Colonic mucosa (tissue), 4 donors: ENCODE measurements at regions not wholly inside any gene's neighbourhood (a gene's known extent, or its start where the extent isn't known, plus 50 kb on each side); places are given as distances from the start of the nearest gene placed in this dataset.

Source experiments
- DNase-seq: peaks from one replicate; pipeline ENCODE4 v3.0.0-alpha.2; 2020
- H3K27ac ChIP-seq: fragments of 200-600 bp; one replicate; pipeline ENCODE4 v1.8.0; 2021
- H3K27me3 ChIP-seq: fragments of 200-600 bp; one replicate; pipeline ENCODE4 v1.8.0; 2021
- H3K36me3 ChIP-seq: fragments of 200-600 bp; one replicate; pipeline ENCODE4 v1.8.0; 2021
- H3K4me1 ChIP-seq: fragments of 200-600 bp; one replicate; pipeline ENCODE4 v1.8.0; 2021; ENCODE audit warnings: mild to moderate bottlenecking
- H3K4me3 ChIP-seq: fragments of 200-600 bp; one replicate; pipeline ENCODE4 v1.8.0; 2021
- H3K9ac ChIP-seq, 2 donors: one replicate each; pipeline ENCODE4 v1.7.0; 2013; ENCODE audit warnings: control low read depth in 2 of 2, low read depth in 2 of 2, low read length in 2 of 2
- H3K9me3 ChIP-seq: fragments of 200-600 bp; one replicate; pipeline ENCODE4 v1.8.0; 2021
- CTCF ChIP-seq: fragments of 200-600 bp; IDR thresholded peaks from one replicate; pipeline ENCODE4 v1.8.0; 2022; ENCODE audit warnings: antibody characterized with exemption, mild to moderate bottlenecking
- intact Hi-C: fragments of 100-400 bp; cut with DNase I; formaldehyde crosslinking; loops from one replicate; pipeline ENCODE4 v1.14.1; 2022
- donor health status: healthy.
- donor health status: DM: no; HTN: no; CAD: no.
- donor health status: DM: no; HTN: no; CAD: no.

GRCh38 chr9:105858006-105858690 is 163.8 kb downstream of the TMEM38B start:
- H3K27ac ChIP-seq, result no peak overlapping the region
- intact Hi-C loops, result no loop called here
- no peaks in the 10 kb centered on the region for H3K27me3 ChIP-seq
- no peak overlapping the region for H3K4me3 ChIP-seq
- H3K36me3 ChIP-seq, result no peaks in the 10 kb centered on the region
- H3K9me3 ChIP-seq, result no peaks in the 10 kb centered on the region
- H3K4me1 ChIP-seq, result no peaks in the 10 kb centered on the region
- no peak for TF ChIP-seq CTCF
- DNase-seq, result no peak
- H3K9ac ChIP-seq, result no peak overlapping the region

- Histone ChIP-seq H3K27me3 (no peaks in the 10 kb centered on the region), H3K9me3 (no peaks in the 10 kb centered on the region), H3K27ac (no peak overlapping the region), H3K4me1 (no peaks in the 10 kb centered on the region), H3K9ac (no peak overlapping the region), H3K4me3 (no peak overlapping the region), H3K36me3 (no peaks in the 10 kb centered on the region)
- intact Hi-C loops, result no loop called here
- no peak for TF ChIP-seq CTCF
- DNase-seq, result no peak
These were observed 164.5 kb downstream of the TMEM38B start for GRCh38 chr9:105858877-105859276.

GRCh38 chr9:105859428-105860091 is 165.2 kb downstream of the TMEM38B start:
- H3K4me3 ChIP-seq, result no peak overlapping the region
- no peak overlapping the region for H3K27ac ChIP-seq

GRCh38 chr9:105860516-105860915 is 166.2 kb downstream of the TMEM38B start:
- no peak for TF ChIP-seq CTCF
- no peak overlapping the region for H3K4me3 ChIP-seq
- intact Hi-C loops, result no loop called here

More at GRCh38 chr9:105859428-105860091, 165.2 kb downstream of the TMEM38B start:
- DNase-seq, result no peak
- H3K36me3 ChIP-seq, result no peaks in the 10 kb centered on the region
- H3K4me1 ChIP-seq, result no peaks in the 10 kb centered on the region
- TF ChIP-seq CTCF, result no peak
- H3K27me3 ChIP-seq, result no peaks in the 10 kb centered on the region
- H3K9ac ChIP-seq, result no peak overlapping the region
- intact Hi-C loops, result no loop called here
- H3K9me3 ChIP-seq, result no peaks in the 10 kb centered on the region

GRCh38 chr9:105861972-105862371 is 167.6 kb downstream of the TMEM38B start:
- H3K9ac ChIP-seq, result no peak overlapping the region
- intact Hi-C loops, result no loop called here
- H3K36me3 ChIP-seq, result no peaks in the 10 kb centered on the region
- no peak overlapping the region for H3K27ac ChIP-seq
- no peaks in the 10 kb centered on the region for H3K27me3 ChIP-seq
- no peak for TF ChIP-seq CTCF
- no peak overlapping the region for H3K4me3 ChIP-seq
- H3K9me3 ChIP-seq, result no peaks in the 10 kb centered on the region
- H3K4me1 ChIP-seq, result no peaks in the 10 kb centered on the region
- DNase-seq, result no peak

More at GRCh38 chr9:105860516-105860915, 166.2 kb downstream of the TMEM38B start:
- Histone ChIP-seq H3K27ac (no peak overlapping the region), H3K4me1 (no peaks in the 10 kb centered on the region), H3K36me3 (no peaks in the 10 kb centered on the region), H3K27me3 (no peaks in the 10 kb centered on the region), H3K9ac (no peak overlapping the region), H3K9me3 (no peaks in the 10 kb centered on the region)
- DNase-seq, result no peak
